MM.1S (cell line): ENCODE measurements at regions not wholly inside any gene's neighbourhood (a gene's known extent, or its start where the extent isn't known, plus 50 kb on each side); places are given as distances from the start of the nearest gene placed in this dataset.

ENCODE experiments used
- DNase-seq: peaks from one replicate; pipeline ENCODE4 v3.0.0-alpha.2; 2015
- H2AFZ ChIP-seq: fragments of 300-600 bp; sonication (generic); 2 replicates; pipeline ENCODE4 v1.6.0; 2016; ENCODE audit warnings: antibody characterized with exemption, low read length
- H3F3A ChIP-seq: fragments of 300-600 bp; sonication (generic); 2 replicates; pipeline ENCODE4 v1.6.1; 2016; ENCODE audit warnings: mild to moderate bottlenecking, antibody characterized with exemption, low read length, moderate library complexity, mixed read lengths; ENCODE audit not compliant: insufficient read depth
- H3K27ac ChIP-seq: fragments of 300-600 bp; sonication (generic); 2 replicates; pipeline ENCODE4 v1.5.1; 2016; ENCODE audit warnings: mild to moderate bottlenecking, low read length
- H3K27me3 ChIP-seq: fragments of 300-600 bp; sonication (generic); replicated peaks from 2 replicates; pipeline ENCODE4 v1.6.0; 2016; ENCODE audit warnings: low read length; ENCODE audit not compliant: insufficient read depth
- H3K36me3 ChIP-seq: fragments of 300-600 bp; sonication (generic); replicated peaks from 2 replicates; pipeline ENCODE4 v1.6.1; 2016; ENCODE audit warnings: mild to moderate bottlenecking, low read length, mixed read lengths; ENCODE audit not compliant: insufficient read depth
- H3K4me1 ChIP-seq: fragments of 300-600 bp; sonication (generic); 2 replicates; pipeline ENCODE4 v1.6.1; 2016; ENCODE audit warnings: low read length, mixed read lengths
- H3K4me2 ChIP-seq: fragments of 300-600 bp; sonication (generic); 2 replicates; pipeline ENCODE4 v1.6.0; 2016; ENCODE audit warnings: low read depth, low read length
- H3K4me3 ChIP-seq: fragments of 300-600 bp; sonication (generic); 2 replicates; pipeline ENCODE4 v1.5.1; 2016; ENCODE audit warnings: low read length, mixed read lengths
- H3K79me2 ChIP-seq: fragments of 300-600 bp; sonication (generic); 2 replicates; pipeline ENCODE4 v1.6.1; 2016; ENCODE audit warnings: mixed run types, low read length, mixed read lengths
- H3K9ac ChIP-seq: fragments of 300-600 bp; sonication (generic); 2 replicates; pipeline ENCODE4 v1.6.1; 2016; ENCODE audit warnings: low read length, mixed read lengths
- H3K9me2 ChIP-seq: fragments of 300-600 bp; sonication (generic); replicated peaks from 2 replicates; pipeline ENCODE4 v1.6.1; 2016; ENCODE audit warnings: mild to moderate bottlenecking, low read length, mixed read lengths; ENCODE audit not compliant: insufficient read depth
- H3K9me3 ChIP-seq: fragments of 300-600 bp; sonication (generic); replicated peaks from 2 replicates; pipeline ENCODE4 v1.6.1; 2016; ENCODE audit warnings: mild to moderate bottlenecking, low read length, mixed read lengths; ENCODE audit not compliant: insufficient read depth
- H4K20me1 ChIP-seq: fragments of 300-600 bp; sonication (generic); 2 replicates; pipeline ENCODE4 v1.6.1; 2016; ENCODE audit warnings: mild to moderate bottlenecking, low read length, moderate library complexity, mixed read lengths; ENCODE audit not compliant: insufficient read depth
- EZH2 ChIP-seq: fragments of 300-600 bp; sonication (generic); optimal IDR thresholded peaks from 2 replicates; pipeline ENCODE3; 2017; ENCODE audit warnings: low read depth, mild to moderate bottlenecking, antibody characterized with exemption, low read length, mixed read lengths
- EZH2phosphoT487 ChIP-seq: fragments of 300-600 bp; sonication (generic); IDR thresholded peaks from 2 replicates; pipeline ENCODE4 v1.6.1; 2018; ENCODE audit warnings: antibody characterized with exemption, low read length
- TF ChIP-seq, protein P1 (sequence below): fragments of 300-600 bp; sonication (generic); IDR thresholded peaks from 2 replicates; pipeline ENCODE4 v1.5.1; 2016; ENCODE audit warnings: antibody characterized with exemption, low read length, mixed read lengths

DNA sequence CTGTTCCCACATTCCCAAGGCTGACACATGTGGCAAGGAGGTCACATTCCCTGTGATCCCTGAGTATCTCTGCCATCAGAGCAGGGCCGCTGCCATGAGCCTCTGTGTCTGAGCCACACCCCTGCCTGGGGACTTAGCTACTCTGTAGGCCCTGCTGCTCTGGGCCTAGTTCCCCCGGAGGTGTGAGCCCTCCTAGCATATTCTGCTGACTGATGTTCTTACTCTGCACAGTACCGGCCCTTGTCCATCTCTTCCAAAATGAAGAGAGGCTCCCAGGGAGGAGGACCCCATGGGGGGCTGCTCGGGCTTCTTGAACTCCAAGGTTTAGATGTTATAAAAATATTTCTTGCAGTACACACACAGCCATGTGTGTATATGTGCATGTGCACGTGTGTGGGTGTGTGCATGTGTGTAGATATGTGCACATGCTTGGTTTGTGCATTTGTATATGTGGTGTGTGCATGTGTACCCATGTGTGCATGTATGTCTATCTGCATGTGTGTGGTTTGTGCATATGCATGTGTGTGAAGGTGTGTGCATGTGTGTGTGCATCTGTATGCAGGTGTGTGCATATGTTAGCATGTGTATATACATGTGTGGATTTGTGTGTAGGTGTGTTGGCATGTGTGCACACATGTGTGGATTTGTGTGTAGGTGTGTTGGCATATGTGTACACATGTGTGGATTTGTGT lies 101.2 kb downstream of the ERMARD start:
- H3K27ac ChIP-seq = no peak overlapping the region
- no peak for DNase-seq

DNA sequence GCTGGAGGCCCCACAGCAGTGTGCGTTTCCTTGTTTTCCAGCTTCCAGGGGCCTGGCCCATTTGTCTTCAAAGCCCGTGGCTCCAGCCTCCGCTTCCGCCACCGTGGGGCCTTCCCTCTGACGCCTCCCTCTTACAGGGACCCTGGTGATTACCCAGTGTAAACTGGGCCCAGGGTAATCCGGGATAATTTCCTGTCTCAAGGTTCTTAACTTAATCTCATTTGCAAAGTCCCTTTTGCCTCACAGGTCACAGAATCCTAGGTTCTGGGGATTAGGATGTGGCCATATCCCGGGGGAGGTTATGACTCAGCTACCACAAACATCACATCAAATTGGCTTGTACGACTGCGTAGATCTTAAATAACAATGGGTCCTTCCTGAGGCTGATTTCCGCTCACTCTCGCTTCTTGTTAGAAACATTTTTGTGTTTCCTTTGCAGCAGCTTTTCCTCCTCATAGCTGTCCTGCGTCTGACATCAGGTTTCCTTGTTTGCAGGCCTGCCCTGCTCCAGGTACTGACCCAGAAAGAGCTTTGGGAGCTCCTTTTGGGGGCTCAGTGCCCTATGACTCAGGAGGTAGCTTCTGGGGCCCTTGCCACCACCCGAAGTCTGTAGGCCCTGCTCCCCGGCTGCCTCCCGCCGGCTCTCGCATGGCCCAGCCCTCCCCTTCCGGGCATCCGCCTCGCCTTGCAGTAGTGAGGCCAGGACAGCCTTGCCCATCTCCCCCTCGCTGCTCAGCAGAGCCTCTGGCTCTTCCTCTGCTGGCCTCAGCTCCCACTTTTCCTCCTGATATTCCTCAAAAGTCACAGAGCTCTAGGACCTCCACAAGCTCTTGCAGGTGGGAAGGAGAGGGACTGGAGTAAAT lies 100.5 kb downstream of the ERMARD start:
- no peak overlapping the region for H3K9ac ChIP-seq
- no peaks in the 10 kb centered on the region for H3K27me3 ChIP-seq
- no peak overlapping the region for H3K4me3 ChIP-seq
- H3K4me2 ChIP-seq = no peak overlapping the region
- H2AFZ ChIP-seq = no peak overlapping the region
- TF ChIP-seq, protein P1, sequence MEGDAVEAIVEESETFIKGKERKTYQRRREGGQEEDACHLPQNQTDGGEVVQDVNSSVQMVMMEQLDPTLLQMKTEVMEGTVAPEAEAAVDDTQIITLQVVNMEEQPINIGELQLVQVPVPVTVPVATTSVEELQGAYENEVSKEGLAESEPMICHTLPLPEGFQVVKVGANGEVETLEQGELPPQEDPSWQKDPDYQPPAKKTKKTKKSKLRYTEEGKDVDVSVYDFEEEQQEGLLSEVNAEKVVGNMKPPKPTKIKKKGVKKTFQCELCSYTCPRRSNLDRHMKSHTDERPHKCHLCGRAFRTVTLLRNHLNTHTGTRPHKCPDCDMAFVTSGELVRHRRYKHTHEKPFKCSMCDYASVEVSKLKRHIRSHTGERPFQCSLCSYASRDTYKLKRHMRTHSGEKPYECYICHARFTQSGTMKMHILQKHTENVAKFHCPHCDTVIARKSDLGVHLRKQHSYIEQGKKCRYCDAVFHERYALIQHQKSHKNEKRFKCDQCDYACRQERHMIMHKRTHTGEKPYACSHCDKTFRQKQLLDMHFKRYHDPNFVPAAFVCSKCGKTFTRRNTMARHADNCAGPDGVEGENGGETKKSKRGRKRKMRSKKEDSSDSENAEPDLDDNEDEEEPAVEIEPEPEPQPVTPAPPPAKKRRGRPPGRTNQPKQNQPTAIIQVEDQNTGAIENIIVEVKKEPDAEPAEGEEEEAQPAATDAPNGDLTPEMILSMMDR = no peak
- TF ChIP-seq EZH2phosphoT487 (no peak), EZH2 (no peak)
- no peaks in the 10 kb centered on the region for H3K9me3 ChIP-seq
- no peaks in the 10 kb centered on the region for H3K4me1 ChIP-seq
- H4K20me1 ChIP-seq = no peaks in the 10 kb centered on the region
- H3K9me2 ChIP-seq = no peaks in the 10 kb centered on the region
- no peaks in the 10 kb centered on the region for H3K79me2 ChIP-seq
- DNase-seq = no peak
- no peaks in the 10 kb centered on the region for H3F3A ChIP-seq
- no peaks in the 10 kb centered on the region for H3K36me3 ChIP-seq
- no peak overlapping the region for H3K27ac ChIP-seq

More for the DNA sequence above, 101.2 kb downstream of the ERMARD start:
- H2AFZ ChIP-seq = no peak overlapping the region
- H3K9me2 ChIP-seq = no peaks in the 10 kb centered on the region
- H3K36me3 ChIP-seq = no peaks in the 10 kb centered on the region
- no peak for TF ChIP-seq EZH2phosphoT487
- TF ChIP-seq EZH2 = no peak
- TF ChIP-seq, protein P1 = no peak
- H3K4me3 ChIP-seq = no peak overlapping the region
- H3K9me3 ChIP-seq = no peaks in the 10 kb centered on the region
- H4K20me1 ChIP-seq = no peaks in the 10 kb centered on the region
- H3K79me2 ChIP-seq = no peaks in the 10 kb centered on the region
- no peaks in the 10 kb centered on the region for H3K27me3 ChIP-seq
- no peaks in the 10 kb centered on the region for H3F3A ChIP-seq
- no peaks in the 10 kb centered on the region for H3K4me1 ChIP-seq
- no peak overlapping the region for H3K4me2 ChIP-seq
- no peak overlapping the region for H3K9ac ChIP-seq

DNA sequence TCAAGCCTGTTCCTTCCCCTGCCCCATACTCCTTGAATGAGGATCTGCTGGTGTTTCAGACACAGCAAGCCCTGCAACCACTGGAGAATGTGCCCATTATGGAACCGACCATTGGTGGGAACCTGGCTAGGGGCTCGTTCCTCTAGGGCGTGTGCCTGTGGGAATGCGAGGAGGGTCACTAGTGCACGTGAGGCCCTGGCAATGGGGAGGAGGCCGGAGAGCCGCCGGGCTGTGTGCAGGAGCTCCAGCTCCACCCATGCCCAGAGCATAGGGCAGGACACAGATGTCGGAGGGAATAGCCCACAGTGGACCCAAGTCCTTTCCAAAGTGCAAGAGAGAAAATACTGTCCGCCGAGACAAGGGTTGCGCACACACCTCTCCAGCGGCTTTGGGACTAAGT lies 99.3 kb downstream of the ERMARD start:
- no peak overlapping the region for H3K27ac ChIP-seq
- no peak overlapping the region for H2AFZ ChIP-seq
- H3K9me2 ChIP-seq = no peaks in the 10 kb centered on the region
- H3K27me3 ChIP-seq = no peaks in the 10 kb centered on the region
- TF ChIP-seq EZH2 = no peak
- TF ChIP-seq, protein P1 = no peak
- no peak for TF ChIP-seq EZH2phosphoT487
- no peak overlapping the region for H3K4me2 ChIP-seq
- no peaks in the 10 kb centered on the region for H3K79me2 ChIP-seq
- no peaks in the 10 kb centered on the region for H4K20me1 ChIP-seq
- no peaks in the 10 kb centered on the region for H3F3A ChIP-seq
- no peaks in the 10 kb centered on the region for H3K4me1 ChIP-seq
- no peaks in the 10 kb centered on the region for H3K36me3 ChIP-seq
- no peak overlapping the region for H3K4me3 ChIP-seq
- H3K9me3 ChIP-seq = no peaks in the 10 kb centered on the region
- DNase-seq = no peak
- H3K9ac ChIP-seq = no peak overlapping the region
